Thyroid gland (tissue), 4 donors: ENCODE measurements at regions not wholly inside any gene's neighbourhood (a gene's known extent, or its start where the extent isn't known, plus 50 kb on each side); places are given as distances from the start of the nearest gene placed in this dataset.

Source experiments
- CTCF ChIP-seq, 6 experiments: fragments of 200-600 bp in 3 of 6; fragments of 450-650 bp in 3 of 6; sonication (generic) in 3 of 6; IDR thresholded peaks; one replicate each; pipeline ENCODE4 v1.5.1; 2016 to 2019; ENCODE audit warnings: antibody characterized with exemption in 6 of 6, mild to moderate bottlenecking in 2 of 6, inconsistent platforms in 1 of 6, moderate library complexity in 1 of 6
- POLR2A ChIP-seq, 2 donors: fragments of 450-650 bp; IDR thresholded peaks; one replicate each; pipeline ENCODE4 v1.6.1; 2017; ENCODE audit warnings: antibody characterized with exemption in 2 of 2, mild to moderate bottlenecking in 2 of 2, moderate library complexity in 1 of 2

- TF ChIP-seq POLR2A (IDR thresholded peaks at IDR 0.05) = no peak
- TF ChIP-seq CTCF (IDR thresholded peaks at IDR 0.05) = no peak
These were observed 515.9 kb upstream of the CELF4 start for GRCh38 chr18:38081516-38081915.
